Hematopoietic multipotent progenitor cell treated with erythropoietin and hydrocortisone succinate and interleukin-3 and kit ligand, for 4 days (in vitro differentiated cells): ENCODE measurements at regions not wholly inside any gene's neighbourhood (a gene's known extent, or its start where the extent isn't known, plus 50 kb on each side); places are given as distances from the start of the nearest gene placed in this dataset.
"Not testable (repeated sequence)": the region's sequence is repeated elsewhere in the genome, so short reads cannot be mapped to it uniquely, and the experiment has no call there.

Experiments used
- DNase-seq: peaks from one replicate; pipeline ENCODE4 v3.0.0-alpha.2; 2015

GRCh38 chr14:105601360-105602242 lies 75.2 kb downstream of the TMEM121 start:
- DNase-seq = no peak

GRCh38 chr14:105602243-105602750 lies 75.9 kb downstream of the TMEM121 start:
- no peak for DNase-seq

GRCh38 chr14:105602799-105603793 lies 76.7 kb downstream of the TMEM121 start:
- DNase-seq = peak; percentile 55

GRCh38 chr14:105604531-105605463 lies 78.4 kb downstream of the TMEM121 start:
- DNase-seq = not testable (repeated sequence)

- DNase-seq = no peak
These were observed 79.3 kb downstream of the TMEM121 start for GRCh38 chr14:105605464-105606304.

- DNase-seq = not testable (repeated sequence)
These were observed 80.1 kb downstream of the TMEM121 start for GRCh38 chr14:105606305-105606975.

- DNase-seq = not testable (repeated sequence)
These were observed 80.6 kb downstream of the TMEM121 start for GRCh38 chr14:105607025-105607424.

- DNase-seq = not testable (repeated sequence)
These were observed 88.6 kb downstream of the TMEM121 start for GRCh38 chr14:105614987-105615386.

GRCh38 chr14:105615986-105616801 lies 89.8 kb downstream of the TMEM121 start:
- DNase-seq = not testable (repeated sequence)

GRCh38 chr14:105616802-105617192 lies 90.4 kb downstream of the TMEM121 start:
- DNase-seq = no peak

- DNase-seq = no peak
These were observed 90.9 kb downstream of the TMEM121 start for GRCh38 chr14:105617201-105617777.

- DNase-seq = not testable (repeated sequence)
These were observed 91.4 kb downstream of the TMEM121 start for GRCh38 chr14:105617805-105618204.

- DNase-seq = not testable (repeated sequence)
These were observed 92.9 kb downstream of the TMEM121 start for GRCh38 chr14:105619324-105619723.

GRCh38 chr14:105620178-105620864 lies 93.9 kb downstream of the TMEM121 start:
- not testable (repeated sequence) for DNase-seq

- not testable (repeated sequence) for DNase-seq
These were observed 94.6 kb downstream of the TMEM121 start for GRCh38 chr14:105620865-105621471.

- DNase-seq = not testable (repeated sequence)
These were observed 95.3 kb downstream of the TMEM121 start for GRCh38 chr14:105621479-105622328.
